ENCODE measurements at regions not wholly inside any gene's neighbourhood (a gene's known extent, or its start where the extent isn't known, plus 50 kb on each side); places are given as distances from the start of the nearest gene placed in this dataset.

GRCh38 chr5:163963881-163964280 lies 458.5 kb downstream of the MAT2B start:
- no peak for DNase-seq

- DNase-seq = no peak
Measured at GRCh38 chr5:163964671-163965070, 459.3 kb downstream of the MAT2B start.

GRCh38 chr5:163967268-163967667 lies 461.8 kb downstream of the MAT2B start:
- no peak for DNase-seq

GRCh38 chr5:163968651-163969050 lies 463.2 kb downstream of the MAT2B start:
- no peak for DNase-seq

GRCh38 chr5:163976696-163977095 lies 471.3 kb downstream of the MAT2B start:
- no peak for DNase-seq

- DNase-seq = no peak
Measured at GRCh38 chr5:163978897-163979296, 473.5 kb downstream of the MAT2B start.

- no peak for DNase-seq
Measured at GRCh38 chr5:163988566-163988965, 483.1 kb downstream of the MAT2B start.

GRCh38 chr5:163993126-163993525 lies 487.7 kb downstream of the MAT2B start:
- DNase-seq = no peak

- DNase-seq = no peak
Measured at GRCh38 chr5:163995206-163995605, 489.8 kb downstream of the MAT2B start.

GRCh38 chr5:163997965-163998364 lies 492.5 kb downstream of the MAT2B start:
- no peak for DNase-seq

- DNase-seq = no peak
Measured at GRCh38 chr5:164000241-164000640, 494.8 kb downstream of the MAT2B start.

GRCh38 chr5:164000819-164001218 lies 495.4 kb downstream of the MAT2B start:
- DNase-seq = no peak

GRCh38 chr5:164002214-164002613 lies 496.8 kb downstream of the MAT2B start:
- DNase-seq = no peak

GRCh38 chr5:164002628-164003027 lies 497.2 kb downstream of the MAT2B start:
- no peak for DNase-seq

GRCh38 chr5:164005071-164005470 lies 499.7 kb downstream of the MAT2B start:
- no peak for DNase-seq

GRCh38 chr5:164007064-164007463 lies 501.6 kb downstream of the MAT2B start:
- DNase-seq = no peak

GRCh38 chr5:164009621-164010020 lies 504.2 kb downstream of the MAT2B start:
- no peak for DNase-seq

GRCh38 chr5:164010900-164011299 lies 505.5 kb downstream of the MAT2B start:
- DNase-seq = no peak

GRCh38 chr5:164012371-164012770 lies 507.0 kb downstream of the MAT2B start:
- no peak for DNase-seq

- no peak for DNase-seq
Measured at GRCh38 chr5:164013077-164013670, 507.8 kb downstream of the MAT2B start.

- DNase-seq = no peak
Measured at GRCh38 chr5:164020116-164020515, 514.7 kb downstream of the MAT2B start.

GRCh38 chr5:164027738-164028137 lies 522.3 kb downstream of the MAT2B start:
- DNase-seq = no peak

GRCh38 chr5:164038128-164038783 lies 532.8 kb downstream of the MAT2B start:
- no peak for DNase-seq

- no peak for DNase-seq
Measured at GRCh38 chr5:164041105-164041504, 535.7 kb downstream of the MAT2B start.

GRCh38 chr5:164048359-164048926 lies 543.0 kb downstream of the MAT2B start:
- no peak for DNase-seq
